Stimulated activated CD4-positive, alpha-beta T cell treated with anti-CD3 and anti-CD28 coated beads, TNF-alpha, amount 100 ng/mL, for 24 hours (primary cell): ENCODE measurements at regions not wholly inside any gene's neighbourhood (a gene's known extent, or its start where the extent isn't known, plus 50 kb on each side); places are given as distances from the start of the nearest gene placed in this dataset.
A peak's percentile ranks its signal among the peaks of the same experiment; 100 is the strongest.
"Not testable (repeated sequence)": the region's sequence is repeated elsewhere in the genome, so short reads cannot be mapped to it uniquely, and the experiment has no call there.

Experiments used
- DNase-seq, 3 experiments: peaks; one replicate each; pipeline ENCODE4 v3.0.0-alpha.2; 2020; ENCODE audit warnings: low read depth in 3 of 3

DNA sequence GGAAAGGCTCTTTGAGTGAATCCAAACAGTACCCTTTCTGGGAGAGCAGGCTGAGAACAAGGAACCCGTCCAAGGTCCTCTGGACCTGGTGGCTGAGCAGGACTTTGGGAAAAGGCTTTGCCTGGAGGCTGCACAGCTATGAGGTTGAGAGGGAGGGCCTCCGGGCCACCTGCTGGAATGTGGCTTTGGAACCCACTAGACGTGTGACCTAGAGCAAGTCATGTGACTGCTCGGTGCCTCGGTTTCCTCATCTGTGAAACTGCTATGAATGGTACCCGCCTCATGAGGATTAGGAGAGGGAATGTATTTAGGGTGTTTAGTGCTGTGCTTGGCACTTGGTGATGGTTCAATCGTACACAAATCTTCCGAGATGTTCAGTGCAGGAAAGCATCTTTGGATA, 50.4 kb downstream of the HAPSTR1 start:
- DNase-seq: no peak

DNA sequence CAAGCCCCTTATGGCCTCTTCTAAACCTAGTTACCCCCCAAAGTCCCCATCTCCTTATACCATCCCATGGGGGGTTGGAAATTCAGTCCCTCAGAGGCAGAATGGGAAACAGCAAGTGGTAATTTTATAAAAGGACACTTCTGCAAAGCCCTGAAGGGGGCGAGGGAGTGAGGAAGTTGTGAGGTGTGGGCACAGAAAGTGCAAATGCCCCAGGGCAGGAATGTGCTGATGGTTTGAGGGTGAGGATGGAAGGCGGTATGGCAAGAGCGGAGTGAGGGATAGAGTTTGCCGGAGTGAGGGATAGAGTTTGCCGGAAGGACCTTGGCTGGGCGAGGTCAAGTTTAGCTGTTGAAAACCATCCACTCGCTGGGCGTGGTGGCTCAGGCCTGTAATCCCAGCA, 52.7 kb downstream of the HAPSTR1 start:
- DNase-seq: no peak

DNA sequence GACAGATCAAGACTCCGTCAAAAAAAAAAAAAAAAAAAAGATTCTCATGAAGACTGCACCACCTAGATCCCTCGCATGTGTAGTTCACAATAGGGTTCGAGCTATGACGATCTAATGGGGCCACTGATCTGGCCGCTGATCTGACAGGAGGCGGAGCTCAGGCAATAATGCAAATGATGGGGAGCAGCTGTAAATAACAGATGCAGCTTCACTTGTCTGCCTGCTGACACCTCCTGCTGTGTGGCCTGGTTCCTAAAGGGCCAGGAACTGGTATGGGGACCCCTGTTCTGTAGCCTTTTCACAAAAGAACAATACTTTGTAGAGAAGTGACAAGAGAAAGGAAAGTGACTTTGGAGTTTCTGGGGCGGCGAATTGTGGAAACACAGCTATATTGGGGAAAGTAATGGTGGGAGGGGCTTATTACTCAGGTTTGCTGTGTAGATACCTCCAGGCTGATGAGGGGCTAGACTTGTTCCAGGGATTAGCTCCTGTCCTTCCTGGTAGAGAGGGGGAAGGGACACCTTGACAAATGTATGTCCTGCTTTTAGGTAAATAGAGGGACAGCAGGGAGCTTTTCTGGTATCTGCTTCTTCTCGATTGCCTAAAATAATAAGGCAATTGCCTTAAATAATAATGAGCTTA, 57.1 kb downstream of the HAPSTR1 start:
- no peak for DNase-seq

DNA sequence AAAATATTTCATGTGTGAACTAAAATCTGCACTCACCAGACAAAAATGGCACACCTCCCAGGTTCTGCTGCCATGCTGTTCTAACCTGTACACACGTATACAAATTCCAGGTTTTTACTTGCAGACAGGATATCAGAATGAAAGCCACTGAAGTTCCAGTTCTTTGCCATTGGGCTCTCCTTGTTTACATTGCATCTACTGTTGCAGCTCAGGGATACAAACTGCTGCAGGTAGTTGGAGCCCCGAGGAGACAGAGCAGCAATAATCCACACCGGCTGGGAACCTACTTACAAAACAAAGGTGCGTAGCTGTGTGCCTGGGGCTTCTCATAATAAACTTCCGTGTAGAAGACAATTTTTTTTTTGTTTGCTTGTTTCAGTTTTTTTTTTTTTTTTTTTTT, 59.6 kb downstream of the HAPSTR1 start:
- DNase-seq: no peak

DNA sequence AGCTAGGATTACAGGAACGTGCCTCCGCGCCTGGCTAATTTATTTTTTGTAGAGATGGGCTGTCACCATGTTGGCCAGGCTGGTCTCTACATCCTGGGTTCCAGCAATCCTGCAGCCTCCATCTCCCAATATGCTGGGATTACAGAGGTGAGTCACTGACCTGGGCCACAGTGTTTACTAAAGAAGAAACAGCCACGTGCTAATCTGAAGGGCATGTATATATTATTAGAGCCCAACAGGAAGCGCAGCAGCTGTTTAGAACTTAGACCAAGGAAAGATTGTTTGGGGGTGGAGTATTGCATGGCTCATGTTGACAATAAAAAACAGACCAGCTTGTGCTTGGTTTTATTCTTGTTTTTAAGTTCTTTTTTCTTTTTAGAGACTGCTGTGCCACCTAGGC, 60.2 kb downstream of the HAPSTR1 start:
- DNase-seq: no peak

DNA sequence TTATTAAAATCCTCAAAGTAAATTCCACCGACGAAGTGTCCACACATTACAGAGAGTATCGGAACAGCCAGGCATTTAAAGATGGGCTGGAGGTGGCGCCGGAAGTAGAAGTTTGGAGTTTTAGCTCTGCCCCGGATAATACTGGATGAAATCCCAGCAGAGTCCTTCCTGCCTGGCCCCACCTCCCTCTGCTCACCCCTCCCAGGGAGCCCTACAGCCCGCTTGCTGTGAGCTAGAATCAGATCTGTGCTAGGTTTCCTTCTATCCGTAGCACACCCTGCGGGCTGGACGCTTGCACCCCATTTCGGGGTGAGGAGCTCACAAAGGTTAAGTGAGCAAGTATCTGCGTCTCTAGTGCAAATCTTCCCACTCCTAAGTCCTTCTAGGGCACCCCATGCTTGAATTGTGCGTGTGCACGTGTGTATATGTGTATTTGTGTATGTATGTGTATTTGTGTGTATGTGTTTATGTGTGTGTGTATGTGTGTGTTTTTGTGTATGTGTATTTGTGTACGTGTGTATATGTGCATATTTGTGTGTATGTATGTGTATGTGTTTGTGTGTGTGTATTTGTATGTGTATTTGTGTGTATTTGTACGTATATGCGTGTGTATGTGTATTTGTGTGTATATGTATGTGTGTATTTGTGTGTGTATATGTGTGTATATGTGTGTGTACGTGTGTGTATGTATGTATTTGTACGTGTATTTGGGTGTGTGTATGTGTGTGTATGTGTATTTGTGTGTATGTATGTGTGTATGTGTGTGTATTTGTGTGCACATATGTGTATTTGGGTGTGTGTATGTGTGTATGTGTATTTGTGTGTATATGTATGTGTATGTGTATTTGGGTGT, 61.4 kb downstream of the HAPSTR1 start:
- DNase-seq: no peak

DNA sequence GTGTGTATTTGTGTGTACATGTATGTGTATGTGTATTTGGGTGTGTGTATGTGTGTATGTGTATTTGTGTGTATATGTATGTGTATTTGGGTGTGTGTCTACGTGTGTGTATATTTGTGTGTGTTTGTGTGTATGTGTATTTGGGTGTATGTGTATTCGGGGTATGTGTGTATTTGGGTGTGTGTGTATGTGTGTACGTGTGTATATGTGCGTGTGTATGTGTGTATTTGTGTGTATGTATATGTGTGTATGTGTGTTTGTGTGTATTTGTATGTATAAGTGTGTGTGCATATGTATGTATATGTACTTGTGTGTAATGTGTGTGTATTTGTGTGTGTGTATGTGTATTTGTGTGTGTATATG, 62.0 kb downstream of the HAPSTR1 start:
- no peak for DNase-seq

DNA sequence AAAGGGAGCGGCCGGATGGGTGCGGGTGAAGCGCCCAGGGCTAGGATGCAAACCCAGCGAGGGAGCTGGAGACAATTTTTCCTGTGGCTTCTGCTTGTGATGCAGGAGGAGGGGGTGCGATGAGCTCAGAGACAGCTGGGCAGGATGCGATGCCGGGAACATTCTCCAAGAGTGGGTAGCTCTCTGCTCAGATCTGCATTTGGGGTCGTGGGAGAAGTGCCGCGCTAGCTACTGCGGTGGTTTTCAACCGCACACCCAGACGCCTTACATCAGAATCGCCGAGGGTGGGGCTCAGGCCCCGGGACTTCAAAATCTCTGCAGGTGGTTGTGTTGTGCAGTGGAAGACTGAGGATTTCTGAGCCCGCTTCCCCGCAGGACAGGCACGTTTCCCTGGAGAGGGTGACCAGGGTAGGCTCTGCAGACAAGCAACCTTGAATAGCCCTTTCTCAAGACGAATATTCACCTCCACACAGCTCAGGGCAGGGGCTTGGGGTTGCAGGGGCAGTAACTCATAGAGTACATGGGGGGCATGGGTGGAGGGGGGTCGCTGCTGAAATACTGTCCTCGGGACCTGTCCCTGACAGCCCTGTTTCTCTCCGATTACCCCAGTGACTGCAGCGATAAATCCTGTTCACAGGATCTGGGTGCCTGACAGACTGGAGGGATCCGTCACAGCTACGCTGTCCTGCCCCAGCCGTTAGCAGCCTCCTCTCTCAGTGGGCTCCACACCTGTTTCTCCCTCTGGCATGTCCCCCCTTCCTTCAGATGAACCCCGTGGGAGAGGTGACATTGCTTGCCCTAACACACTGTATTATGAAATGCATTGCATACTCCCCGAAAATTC, 63.3 kb downstream of the HAPSTR1 start:
- DNase-seq: no peak

DNA sequence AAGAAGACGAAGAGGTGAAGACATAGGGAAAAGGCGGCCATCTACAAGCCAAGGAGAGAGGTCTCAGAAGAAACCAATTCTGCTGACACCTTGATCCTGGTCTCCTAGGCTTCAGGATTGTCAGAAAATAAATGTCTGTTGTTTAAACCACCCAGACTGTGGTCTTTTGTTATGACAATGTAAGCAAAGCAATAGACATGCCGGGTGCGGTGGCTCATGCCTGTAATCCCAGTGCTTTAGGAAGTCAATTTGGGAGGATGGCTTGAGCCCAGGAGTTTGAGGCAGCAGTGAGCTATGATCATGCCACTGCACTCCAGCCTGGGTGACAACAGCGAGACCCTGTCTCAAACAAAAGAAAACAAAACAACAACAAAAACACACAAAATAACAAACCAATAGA, 64.4 kb downstream of the HAPSTR1 start:
- DNase-seq: no peak

DNA sequence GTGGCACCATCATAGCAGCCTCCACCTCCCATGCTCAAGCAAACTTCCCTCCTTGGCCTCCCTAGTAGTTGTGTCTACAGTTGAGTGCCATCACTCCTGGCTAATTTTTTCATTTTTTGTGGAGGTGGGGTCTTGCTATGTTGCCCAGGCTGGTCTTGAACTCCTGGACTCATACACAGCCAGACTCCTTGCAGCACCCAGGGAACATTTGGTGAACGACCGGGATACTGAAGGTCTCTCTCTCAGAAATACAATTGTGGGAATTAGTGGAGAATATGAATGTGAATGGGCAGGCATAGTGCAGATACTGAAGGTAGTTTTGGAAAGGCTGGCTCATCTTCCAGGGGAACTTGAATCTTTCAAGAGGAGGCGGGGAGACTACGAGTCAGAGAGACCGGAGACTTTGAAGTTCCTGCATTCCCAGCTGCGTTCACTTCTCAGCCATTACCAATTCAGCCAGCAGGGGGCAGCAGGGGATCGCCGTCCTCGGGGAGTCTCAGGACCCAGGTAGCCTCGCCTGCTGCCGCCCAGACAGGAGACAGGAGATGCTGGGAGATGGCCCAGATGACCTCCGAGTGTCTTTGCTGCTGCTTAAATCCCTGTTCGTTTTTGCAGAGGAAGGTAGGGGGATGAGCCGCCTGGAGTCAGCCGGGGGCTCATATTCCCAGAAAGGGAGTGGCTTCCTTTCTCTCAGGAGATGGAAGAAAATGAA, 68.6 kb downstream of the HAPSTR1 start:
- peak in 1 of 3 experiments; percentile 55 for DNase-seq

DNA sequence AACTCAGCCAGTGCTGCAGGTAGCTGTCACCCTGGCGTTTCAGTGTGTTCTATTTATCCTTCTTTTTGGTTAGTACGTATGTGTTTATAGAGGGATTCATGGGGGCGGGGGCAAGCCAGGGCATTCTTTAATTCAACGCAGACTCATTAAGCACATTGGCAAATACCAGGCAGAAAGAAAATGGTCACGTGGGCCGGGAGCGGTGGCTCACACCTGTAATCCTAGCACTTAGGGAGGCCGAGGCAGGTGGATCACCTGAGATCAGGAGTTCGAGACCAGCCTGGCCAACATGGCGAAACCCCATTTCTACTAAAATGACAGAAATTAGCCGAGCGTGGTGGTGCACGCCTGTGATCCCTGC, 69.1 kb downstream of the HAPSTR1 start:
- DNase-seq: no peak

DNA sequence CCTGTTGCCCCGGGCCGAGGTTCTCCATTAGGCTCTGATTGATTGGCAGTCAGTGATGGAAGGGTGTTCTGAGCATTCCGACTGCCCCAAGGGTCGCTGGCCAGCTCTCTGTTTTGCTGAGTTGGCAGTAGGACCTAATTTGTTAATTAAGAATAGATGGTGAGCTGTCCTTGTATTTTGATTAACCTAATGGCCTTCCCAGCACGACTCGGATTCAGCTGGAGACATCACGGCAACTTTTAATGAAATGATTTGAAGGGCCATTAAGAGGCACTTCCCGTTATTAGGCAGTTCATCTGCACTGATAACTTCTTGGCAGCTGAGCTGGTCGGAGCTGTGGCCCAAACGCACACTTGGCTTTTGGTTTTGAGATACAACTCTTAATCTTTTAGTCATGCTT, 74.2 kb downstream of the HAPSTR1 start:
- DNase-seq: no peak

DNA sequence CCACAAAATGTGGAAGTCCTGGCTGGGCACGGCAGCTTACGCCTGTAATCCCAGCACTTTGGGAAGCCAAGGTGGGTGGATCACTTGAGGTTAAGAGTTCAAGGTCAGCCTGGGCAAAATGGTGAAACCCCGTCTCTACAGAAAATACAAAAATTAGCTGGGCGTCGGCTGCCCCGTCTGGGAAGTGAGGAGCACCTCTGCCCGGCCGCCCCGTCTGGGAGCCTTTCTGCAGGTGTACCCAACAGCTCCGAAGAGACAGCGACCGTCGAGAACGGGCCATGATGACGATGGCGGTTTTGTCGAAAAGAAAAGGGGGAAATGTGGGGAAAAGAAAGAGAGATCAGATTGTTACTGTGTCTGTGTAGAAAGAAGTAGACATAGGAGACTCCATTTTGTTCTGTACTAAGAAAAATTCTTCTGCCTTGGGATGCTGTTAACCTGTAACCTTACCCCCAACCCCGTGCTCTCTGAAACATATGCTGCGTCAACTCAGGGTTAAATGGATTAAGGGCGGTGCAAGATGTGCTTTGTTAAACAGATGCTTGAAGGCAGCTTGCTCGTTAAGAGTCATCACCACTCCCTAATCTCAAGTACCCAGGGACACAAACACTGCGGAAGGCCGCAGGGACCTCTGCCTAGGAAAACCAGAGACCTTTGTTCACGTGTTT, 75.0 kb downstream of the HAPSTR1 start:
- DNase-seq: not testable (repeated sequence)

DNA sequence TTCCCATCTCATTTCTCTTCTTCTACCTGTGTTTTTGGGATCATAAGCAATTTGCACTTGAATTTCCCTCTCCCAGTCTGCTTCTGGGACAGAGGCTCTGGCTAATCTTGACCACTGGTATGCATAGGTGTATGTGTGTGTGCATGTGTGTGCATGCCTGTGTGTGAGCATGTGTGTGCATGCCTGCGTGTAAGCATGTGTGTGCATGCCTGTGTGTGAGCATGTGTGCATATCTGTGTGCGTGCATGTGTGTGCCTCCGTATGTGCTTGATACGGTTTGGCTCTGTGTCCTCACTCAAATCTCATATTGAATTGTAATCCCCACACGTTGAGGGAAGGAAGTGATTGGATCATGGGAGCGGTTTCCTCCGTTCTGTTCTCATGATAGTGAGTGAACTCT, 77.7 kb downstream of the HAPSTR1 start:
- no peak for DNase-seq

DNA sequence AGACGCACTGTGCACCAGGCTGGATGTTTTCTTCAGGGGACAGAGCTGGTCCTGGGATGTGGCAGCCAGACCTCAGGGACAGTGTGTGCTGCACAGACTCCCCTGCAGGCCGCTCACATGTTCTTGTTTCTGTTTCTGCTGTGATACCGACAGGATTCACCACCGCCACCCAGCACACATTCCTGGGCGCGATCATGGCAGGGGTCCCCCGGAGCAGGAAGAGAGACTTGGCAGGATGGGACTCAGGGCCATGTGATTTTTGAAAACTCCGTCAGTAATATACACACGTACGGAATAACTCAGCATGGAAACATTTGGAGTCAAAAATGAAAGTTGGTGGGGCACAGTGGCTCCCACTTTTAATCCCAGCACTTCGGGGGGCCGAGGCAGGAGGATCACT, 79.0 kb downstream of the HAPSTR1 start:
- no peak for DNase-seq

DNA sequence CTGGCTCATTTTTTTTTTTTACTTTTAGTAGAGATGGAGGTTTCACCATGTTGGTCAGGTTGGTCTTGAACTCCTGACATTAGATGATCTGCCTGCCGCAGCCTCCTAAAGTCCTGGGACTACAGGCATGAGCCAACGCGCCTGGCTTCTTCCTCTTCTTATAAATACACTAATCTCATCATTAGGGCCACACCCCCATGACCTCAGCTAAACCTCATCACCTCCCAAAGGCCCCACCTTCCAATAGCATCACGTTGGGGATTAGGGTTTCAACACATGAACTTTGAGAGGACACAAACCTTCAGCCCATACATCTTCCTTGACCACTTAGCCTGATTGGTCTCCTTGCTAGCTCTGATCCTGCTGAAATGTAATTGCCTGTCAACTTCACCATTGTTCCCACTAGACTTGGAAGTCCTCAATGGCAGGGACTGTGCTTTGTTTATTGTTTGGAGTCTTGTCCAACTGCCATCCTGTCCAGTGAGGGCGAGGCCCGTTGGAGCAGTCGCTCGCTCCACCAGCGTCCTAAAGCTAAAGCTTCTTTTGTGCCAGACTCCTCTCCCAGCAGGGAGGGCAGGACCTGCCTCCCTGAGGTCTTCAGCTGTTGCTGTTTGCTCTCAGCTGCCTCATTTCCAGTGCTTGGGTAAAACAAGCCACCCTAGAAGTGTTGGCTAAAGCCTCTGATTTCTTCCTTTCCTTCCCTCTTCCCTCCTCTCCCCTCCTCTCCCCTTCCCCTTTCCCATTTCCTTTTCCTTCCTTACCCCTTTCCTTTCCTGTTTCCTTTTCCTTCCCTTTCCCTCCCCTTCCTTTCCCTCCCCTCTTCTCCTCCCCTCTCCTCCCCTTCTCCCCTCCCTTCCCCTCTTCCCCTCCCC, 85.3 kb downstream of the HAPSTR1 start:
- DNase-seq: no peak

DNA sequence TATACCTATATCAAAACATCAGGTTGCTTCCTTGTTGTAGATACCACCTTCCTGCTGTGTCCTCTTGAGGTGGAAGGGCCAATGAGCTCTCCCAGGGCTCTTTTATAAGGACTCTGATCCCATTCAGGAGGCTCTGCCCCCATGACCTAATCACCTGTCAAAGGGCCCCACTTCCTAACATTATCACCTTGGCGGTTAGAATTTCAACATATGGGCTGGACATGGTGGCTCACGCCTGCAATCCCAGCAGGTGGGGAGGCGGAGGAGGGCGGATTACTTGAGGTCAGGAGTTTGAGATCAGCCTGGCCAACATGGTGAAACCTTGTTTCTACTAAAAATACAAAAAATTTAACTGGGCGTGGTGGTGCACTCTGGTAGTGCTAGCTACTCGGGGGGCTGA, 86.4 kb downstream of the HAPSTR1 start:
- no peak for DNase-seq

DNA sequence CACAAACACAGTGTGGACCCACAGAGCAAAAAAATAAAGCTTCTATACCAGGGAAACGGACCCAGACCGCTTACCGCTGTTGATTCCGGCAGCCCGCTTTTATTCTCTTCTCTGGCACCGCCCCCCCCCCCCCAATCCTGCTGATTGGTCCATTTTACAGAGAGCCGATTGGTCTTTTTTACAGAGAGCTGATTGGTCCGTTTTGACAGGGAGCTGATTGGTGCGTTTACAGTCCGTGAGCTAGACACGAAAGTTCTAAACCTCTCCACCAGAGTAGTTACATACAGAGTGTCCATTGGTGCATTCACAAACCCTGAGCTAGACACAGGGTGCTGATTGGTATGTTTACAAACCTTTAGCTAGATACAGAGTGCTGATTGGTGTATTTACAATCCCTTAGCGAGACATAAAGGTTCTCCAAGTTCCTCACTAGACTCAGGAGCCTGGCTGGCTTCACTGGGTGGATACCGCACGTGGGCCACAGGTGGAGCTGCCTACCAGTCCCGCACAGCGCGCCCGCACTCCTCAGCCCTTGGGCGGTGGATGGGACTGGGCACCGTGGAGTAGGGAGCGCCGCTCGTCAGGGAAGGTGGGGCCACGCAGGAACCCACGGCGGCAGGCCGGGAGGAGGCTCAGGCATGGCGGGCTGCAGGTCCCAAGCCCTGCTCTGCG, 92.4 kb downstream of the HAPSTR1 start:
- DNase-seq: no peak

DNA sequence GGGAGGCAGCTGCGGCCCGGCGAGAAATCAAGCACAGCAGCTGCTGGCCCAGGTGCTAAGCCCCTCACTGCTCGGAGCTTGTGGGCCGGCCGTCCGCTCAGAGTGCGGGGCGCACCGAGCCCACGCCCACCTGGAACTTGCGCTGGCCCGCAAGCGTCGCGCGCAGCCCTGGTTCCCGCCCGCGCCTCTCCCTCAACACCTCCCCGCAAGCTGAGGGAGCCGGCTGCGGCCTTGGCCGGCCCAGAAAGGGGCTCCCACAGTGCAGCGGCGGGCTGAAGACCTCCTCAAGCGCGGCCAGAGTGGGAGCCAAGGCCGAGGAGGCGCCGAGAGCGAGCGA, 92.9 kb downstream of the HAPSTR1 start:
- no peak for DNase-seq

DNA sequence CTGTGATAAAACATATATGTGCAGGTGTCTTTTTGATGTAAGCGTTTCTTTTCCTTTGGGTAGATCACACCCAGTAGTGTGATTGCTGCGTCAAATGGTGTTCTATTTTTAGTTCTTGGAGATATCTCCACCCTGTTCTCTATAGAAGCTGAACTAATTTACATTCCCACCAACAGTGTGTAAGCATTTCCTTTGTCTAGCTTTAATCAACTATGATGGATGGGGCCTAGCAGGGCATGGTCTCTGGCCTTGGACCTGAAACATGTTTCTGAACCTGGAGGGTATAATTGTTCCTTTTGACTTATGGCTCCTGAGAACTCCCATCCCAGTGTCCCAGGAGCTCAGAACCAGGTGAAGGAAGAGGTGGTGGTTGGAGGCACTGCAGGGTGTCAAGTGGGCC, 93.9 kb downstream of the HAPSTR1 start:
- no peak for DNase-seq
